ELF-1 (cell line): ENCODE measurements at regions not wholly inside any gene's neighbourhood (a gene's known extent, or its start where the extent isn't known, plus 50 kb on each side); places are given as distances from the start of the nearest gene placed in this dataset.
"Not testable (repeated sequence)": the region's sequence is repeated elsewhere in the genome, so short reads cannot be mapped to it uniquely, and the experiment has no call there.

Source experiments
- DNase-seq: peaks from one replicate; pipeline ENCODE4 v3.0.0-alpha.2; 2016; ENCODE audit warnings: low read depth, low spot score

- DNase-seq = not testable (repeated sequence)
Observed at GRCh38 chr17:16843511-16843910, 128.4 kb downstream of the TNFRSF13B start.

- DNase-seq = not testable (repeated sequence)
Observed at GRCh38 chr17:16842346-16842745, 129.6 kb downstream of the TNFRSF13B start.

- not testable (repeated sequence) for DNase-seq
Observed at GRCh38 chr17:16841896-16842295, 130.0 kb downstream of the TNFRSF13B start.

- not testable (repeated sequence) for DNase-seq
Observed at GRCh38 chr17:16840219-16840618, 131.7 kb downstream of the TNFRSF13B start.

GRCh38 chr17:16839242-16840175 lies 132.4 kb downstream of the TNFRSF13B start:
- DNase-seq = not testable (repeated sequence)

GRCh38 chr17:16838795-16839194 lies 133.1 kb downstream of the TNFRSF13B start:
- DNase-seq = not testable (repeated sequence)

GRCh38 chr17:16838287-16838686 lies 133.6 kb downstream of the TNFRSF13B start:
- DNase-seq = not testable (repeated sequence)

- not testable (repeated sequence) for DNase-seq
Observed at GRCh38 chr17:16837468-16838266, 134.3 kb downstream of the TNFRSF13B start.

GRCh38 chr17:16836315-16836915 lies 135.5 kb downstream of the TNFRSF13B start:
- DNase-seq = peak; percentile 46

GRCh38 chr17:16833517-16833916 lies 138.4 kb downstream of the TNFRSF13B start:
- not testable (repeated sequence) for DNase-seq

GRCh38 chr17:16832853-16833252 lies 139.1 kb downstream of the TNFRSF13B start:
- DNase-seq = not testable (repeated sequence)

GRCh38 chr17:16832206-16832605 lies 139.7 kb downstream of the TNFRSF13B start:
- DNase-seq = not testable (repeated sequence)

- not testable (repeated sequence) for DNase-seq
Observed at GRCh38 chr17:16830770-16831169, 140.7 kb downstream of the CCDC144A start.

- not testable (repeated sequence) for DNase-seq
Observed at GRCh38 chr17:16830219-16830618, 140.2 kb downstream of the CCDC144A start.
